Fibroblast of skin of left biceps (primary cell): ENCODE measurements at regions not wholly inside any gene's neighbourhood (a gene's known extent, or its start where the extent isn't known, plus 50 kb on each side); places are given as distances from the start of the nearest gene placed in this dataset.
"Not testable (repeated sequence)": the region's sequence is repeated elsewhere in the genome, so short reads cannot be mapped to it uniquely, and the experiment has no call there.

Source experiments
- DNase-seq, 2 experiments: peaks; one replicate each; pipeline ENCODE4 v3.0.0-alpha.2; 2013; ENCODE audit warnings: low read depth in 2 of 2

GRCh38 chr2:41149054-41149453 is 697.2 kb upstream of the SLC8A1 start:
- DNase-seq, result no peak

GRCh38 chr2:41151746-41152145 is 699.9 kb upstream of the SLC8A1 start:
- no peak for DNase-seq

GRCh38 chr2:41152318-41152717 is 700.4 kb upstream of the SLC8A1 start:
- no peak for DNase-seq

GRCh38 chr2:41160439-41160838 is 708.5 kb upstream of the SLC8A1 start:
- no peak for DNase-seq

- DNase-seq, result no peak
Measured at GRCh38 chr2:41167014-41167413, 715.1 kb upstream of the SLC8A1 start.

- DNase-seq, result no peak
Measured at GRCh38 chr2:41169744-41170143, 717.9 kb upstream of the SLC8A1 start.

GRCh38 chr2:41170589-41170988 is 718.7 kb upstream of the SLC8A1 start:
- no peak for DNase-seq

GRCh38 chr2:41180387-41180786 is 728.5 kb upstream of the SLC8A1 start:
- no peak for DNase-seq

GRCh38 chr2:41182961-41183360 is 731.1 kb upstream of the SLC8A1 start:
- DNase-seq, result no peak

GRCh38 chr2:41187376-41188122 is 735.7 kb upstream of the SLC8A1 start:
- no peak for DNase-seq

GRCh38 chr2:41194230-41194629 is 742.3 kb upstream of the SLC8A1 start:
- DNase-seq, result peak; percentile 8 to 9

GRCh38 chr2:41197781-41198180 is 745.9 kb upstream of the SLC8A1 start:
- DNase-seq, result no peak

GRCh38 chr2:41199334-41199733 is 747.4 kb upstream of the SLC8A1 start:
- DNase-seq, result no peak

- no peak for DNase-seq
Measured at GRCh38 chr2:41204315-41204714, 752.4 kb upstream of the SLC8A1 start.

- DNase-seq, result no peak
Measured at GRCh38 chr2:41206004-41206403, 754.1 kb upstream of the SLC8A1 start.

- DNase-seq, result no peak
Measured at GRCh38 chr2:41207578-41207977, 755.7 kb upstream of the SLC8A1 start.

GRCh38 chr2:41210030-41210429 is 758.1 kb upstream of the SLC8A1 start:
- not testable (repeated sequence) for DNase-seq

GRCh38 chr2:41216978-41217377 is 765.1 kb upstream of the SLC8A1 start:
- no peak for DNase-seq

GRCh38 chr2:41222593-41222992 is 770.7 kb upstream of the SLC8A1 start:
- no peak for DNase-seq

- DNase-seq, result no peak
Measured at GRCh38 chr2:41234093-41234492, 782.2 kb upstream of the SLC8A1 start.

GRCh38 chr2:41241325-41242000 is 789.6 kb upstream of the SLC8A1 start:
- no peak for DNase-seq

GRCh38 chr2:41242001-41242331 is 790.1 kb upstream of the SLC8A1 start:
- no peak for DNase-seq

GRCh38 chr2:41267929-41268659 is 779.7 kb upstream of the PKDCC start:
- no peak for DNase-seq
